ENCODE measurements at regions not wholly inside any gene's neighbourhood (a gene's known extent, or its start where the extent isn't known, plus 50 kb on each side); places are given as distances from the start of the nearest gene placed in this dataset.

GRCh38 chr2:191614759-191615158 lies 63.2 kb upstream of the NABP1 start:
- DNase-seq, result no peak

GRCh38 chr2:191615596-191615995 lies 62.3 kb upstream of the NABP1 start:
- DNase-seq, result no peak

GRCh38 chr2:191617575-191617974 lies 60.4 kb upstream of the NABP1 start:
- DNase-seq, result no peak

- DNase-seq, result no peak
Measured at GRCh38 chr2:191618046-191618780, 59.7 kb upstream of the NABP1 start.

- DNase-seq, result no peak
Measured at GRCh38 chr2:191618786-191619185, 59.1 kb upstream of the NABP1 start.

- no peak for DNase-seq
Measured at GRCh38 chr2:191620144-191620543, 57.8 kb upstream of the NABP1 start.

- no peak for DNase-seq
Measured at GRCh38 chr2:191622374-191623320, 55.3 kb upstream of the NABP1 start.

- no peak for DNase-seq
Measured at GRCh38 chr2:191625016-191625415, 52.9 kb upstream of the NABP1 start.

GRCh38 chr2:191625446-191625845 lies 52.5 kb upstream of the NABP1 start:
- DNase-seq, result no peak

- no peak for DNase-seq
Measured at GRCh38 chr2:191626497-191627151, 51.3 kb upstream of the NABP1 start.

GRCh38 chr2:191627518-191627917 lies 50.4 kb upstream of the NABP1 start:
- no peak for DNase-seq
